CD4-positive, alpha-beta T cell treated with Interferon alpha-2 for 1 hour (primary cell): ENCODE measurements at regions not wholly inside any gene's neighbourhood (a gene's known extent, or its start where the extent isn't known, plus 50 kb on each side); places are given as distances from the start of the nearest gene placed in this dataset.

Source experiments
- DNase-seq, 2 donors: peaks; one replicate each; pipeline ENCODE4 v3.0.0-alpha.2; 2020 to 2022

GRCh38 chr3:168497183-168497582 is 401.5 kb upstream of the GOLIM4 start:
- no peak for DNase-seq

GRCh38 chr3:168495932-168496331 is 400.2 kb upstream of the GOLIM4 start:
- DNase-seq, result no peak

- DNase-seq, result no peak
These were observed 399.5 kb upstream of the GOLIM4 start for GRCh38 chr3:168495270-168495669.

GRCh38 chr3:168493412-168494205 is 397.9 kb upstream of the GOLIM4 start:
- DNase-seq, result no peak

- DNase-seq, result no peak
These were observed 395.3 kb upstream of the GOLIM4 start for GRCh38 chr3:168490981-168491380.

- no peak for DNase-seq
These were observed 393.6 kb upstream of the GOLIM4 start for GRCh38 chr3:168489301-168489700.

GRCh38 chr3:168485936-168486335 is 390.2 kb upstream of the GOLIM4 start:
- DNase-seq, result no peak

- DNase-seq, result no peak
These were observed 380.7 kb upstream of the GOLIM4 start for GRCh38 chr3:168476360-168476980.

GRCh38 chr3:168475704-168476103 is 380.0 kb upstream of the GOLIM4 start:
- no peak for DNase-seq

GRCh38 chr3:168473334-168473890 is 377.7 kb upstream of the GOLIM4 start:
- no peak for DNase-seq

GRCh38 chr3:168472783-168473182 is 377.1 kb upstream of the GOLIM4 start:
- DNase-seq, result no peak

GRCh38 chr3:168470380-168470779 is 374.7 kb upstream of the GOLIM4 start:
- no peak for DNase-seq

- DNase-seq, result no peak
These were observed 373.7 kb upstream of the GOLIM4 start for GRCh38 chr3:168469436-168469835.

- no peak for DNase-seq
These were observed 371.5 kb upstream of the GOLIM4 start for GRCh38 chr3:168467115-168467714.

GRCh38 chr3:168461793-168462192 is 366.1 kb upstream of the GOLIM4 start:
- DNase-seq, result no peak

GRCh38 chr3:168459226-168459784 is 363.6 kb upstream of the GOLIM4 start:
- no peak for DNase-seq

GRCh38 chr3:168457954-168458539 is 362.3 kb upstream of the GOLIM4 start:
- no peak for DNase-seq

- DNase-seq, result no peak
These were observed 360.1 kb upstream of the GOLIM4 start for GRCh38 chr3:168455814-168456213.

GRCh38 chr3:168453623-168454022 is 357.9 kb upstream of the GOLIM4 start:
- DNase-seq, result no peak

GRCh38 chr3:168443965-168444364 is 348.2 kb upstream of the GOLIM4 start:
- no peak for DNase-seq

- DNase-seq, result no peak
These were observed 346.8 kb upstream of the GOLIM4 start for GRCh38 chr3:168442502-168442901.

GRCh38 chr3:168436245-168436724 is 340.6 kb upstream of the GOLIM4 start:
- DNase-seq, result no peak

GRCh38 chr3:168431491-168431890 is 335.8 kb upstream of the GOLIM4 start:
- no peak for DNase-seq
